Mesenchymal stem cell (in vitro differentiated cells and primary cell): ENCODE measurements at regions not wholly inside any gene's neighbourhood (a gene's known extent, or its start where the extent isn't known, plus 50 kb on each side); places are given as distances from the start of the nearest gene placed in this dataset.
A peak's percentile ranks its signal among the peaks of the same experiment; 100 is the strongest.

ENCODE experiments used
- DNase-seq: peaks from one replicate; pipeline ENCODE4 v3.0.0-alpha.2; 2013
- H2AFZ ChIP-seq: one replicate; pipeline ENCODE4 v1.6.1; 2013; ENCODE audit warnings: low read depth, mild to moderate bottlenecking, control low read depth, inconsistent platforms, low read length, moderate library complexity
- H2AK5ac ChIP-seq: 2 replicates; pipeline ENCODE4 v1.6.1; 2013; ENCODE audit warnings: low read length, moderate library complexity, mild to moderate bottlenecking, inconsistent platforms; ENCODE audit not compliant: severe bottlenecking
- H2BK120ac ChIP-seq: one replicate; pipeline ENCODE4 v1.6.1; 2013; ENCODE audit warnings: low read depth, mild to moderate bottlenecking, inconsistent platforms, low read length, moderate library complexity
- H2BK12ac ChIP-seq, 2 experiments: one replicate each; pipeline ENCODE4 v1.6.1; 2013; ENCODE audit warnings: inconsistent platforms in 2 of 2, low read length in 2 of 2, mild to moderate bottlenecking in 2 of 2, moderate library complexity in 2 of 2, control low read depth in 1 of 2
- H2BK15ac ChIP-seq: one replicate; pipeline ENCODE4 v1.6.1; 2013; ENCODE audit warnings: mild to moderate bottlenecking, low read depth, inconsistent platforms; ENCODE audit not compliant: poor library complexity, severe bottlenecking
- H2BK5ac ChIP-seq: 2 replicates; pipeline ENCODE4 v1.6.1; 2013; ENCODE audit warnings: low read depth, mild to moderate bottlenecking, low read length, control low read depth, inconsistent platforms; ENCODE audit not compliant: poor library complexity, severe bottlenecking
- H3K14ac ChIP-seq, 2 experiments: one replicate each; pipeline ENCODE4 v1.6.1; 2013; ENCODE audit warnings: inconsistent platforms in 2 of 2, low read length in 2 of 2, control low read depth in 1 of 2, mild to moderate bottlenecking in 1 of 2, moderate library complexity in 1 of 2
- H3K18ac ChIP-seq, 2 experiments: one replicate each; pipeline ENCODE4 v1.6.1; 2013; ENCODE audit warnings: inconsistent platforms in 2 of 2, low read length in 2 of 2, control low read depth in 1 of 2, low read depth in 1 of 2, mild to moderate bottlenecking in 1 of 2
- H3K23ac ChIP-seq, 2 experiments: one replicate each; pipeline ENCODE4 v1.6.1; 2013; ENCODE audit warnings: inconsistent platforms in 2 of 2, low read length in 2 of 2, mild to moderate bottlenecking in 2 of 2, moderate library complexity in 2 of 2, control low read depth in 1 of 2
- H3K27ac ChIP-seq: 2 replicates; pipeline ENCODE4 v1.5.1; 2013; ENCODE audit warnings: mild to moderate bottlenecking, moderate library complexity, low read length, control low read depth, inconsistent platforms; ENCODE audit not compliant: poor library complexity, severe bottlenecking
- H3K27me3 ChIP-seq, 2 experiments: 2 replicates each; pipeline versions ENCODE4 v1.6.1 to v1.7.0; 2013; ENCODE audit warnings: low read length in 2 of 2, mild to moderate bottlenecking in 2 of 2, moderate library complexity in 2 of 2, control low read depth in 1 of 2, inconsistent platforms in 1 of 2; ENCODE audit not compliant: control insufficient read depth in 1 of 2, insufficient read depth in 1 of 2
- H3K36me3 ChIP-seq, 2 experiments: 2 replicates each; pipeline versions ENCODE4 v1.6.1 to v1.7.0; 2013; ENCODE audit warnings: low read length in 2 of 2, control low read depth in 1 of 2, inconsistent platforms in 1 of 2, low read depth in 1 of 2, mild to moderate bottlenecking in 1 of 2; ENCODE audit not compliant: insufficient read depth in 2 of 2, control insufficient read depth in 1 of 2
- H3K4ac ChIP-seq, 2 experiments: one replicate each; pipeline ENCODE4 v1.6.1; 2013; ENCODE audit warnings: inconsistent platforms in 2 of 2, low read length in 2 of 2, mild to moderate bottlenecking in 2 of 2, moderate library complexity in 2 of 2, control low read depth in 1 of 2, low read depth in 1 of 2
- H3K4me1 ChIP-seq: 2 replicates; pipeline ENCODE4 v1.6.1; 2013; ENCODE audit warnings: low read depth, low read length, control low read depth; ENCODE audit not compliant: control insufficient read depth, insufficient read depth
- H3K4me2 ChIP-seq: 2 replicates; pipeline ENCODE4 v1.6.1; 2013; ENCODE audit warnings: low read length, mild to moderate bottlenecking, inconsistent platforms; ENCODE audit not compliant: poor library complexity, severe bottlenecking
- H3K4me3 ChIP-seq, 2 experiments: 2 replicates each; pipeline versions ENCODE4 v1.5.1 to v1.7.0; 2013; ENCODE audit warnings: low read length in 2 of 2, mild to moderate bottlenecking in 2 of 2, control low read depth in 1 of 2, low read depth in 1 of 2; ENCODE audit not compliant: insufficient read depth in 1 of 2
- H3K79me1 ChIP-seq: replicated peaks from 2 replicates; pipeline ENCODE4 v1.6.1; 2013; ENCODE audit warnings: mild to moderate bottlenecking, control low read depth, low read length, inconsistent platforms; ENCODE audit not compliant: poor library complexity, severe bottlenecking
- H3K9ac ChIP-seq: 2 replicates; pipeline ENCODE4 v1.7.0; 2013; ENCODE audit warnings: mild to moderate bottlenecking, low read length, moderate library complexity
- H3K9me3 ChIP-seq: 2 replicates; pipeline ENCODE4 v1.7.0; 2013; ENCODE audit warnings: mild to moderate bottlenecking, low read length; ENCODE audit not compliant: control insufficient read depth
- H4K8ac ChIP-seq: one replicate; pipeline ENCODE4 v1.6.1; 2013; ENCODE audit warnings: inconsistent platforms, mild to moderate bottlenecking, low read length, moderate library complexity
- H4K91ac ChIP-seq: one replicate; pipeline ENCODE4 v1.6.1; 2013; ENCODE audit warnings: mild to moderate bottlenecking, low read length, inconsistent platforms
- WGBS: methylation state at CpG from one replicate; pipeline ENCODE4 v1.1.7; 2013; ENCODE audit warnings: mixed read lengths; 5-methylcytosine and 5-hydroxymethylcytosine counted together

GRCh38 chr2:5332925-5333324, 359.3 kb upstream of the SOX11 start:
- no peak overlapping the region for H3K14ac ChIP-seq
- H2BK12ac ChIP-seq, result no peak overlapping the region
- peaks cover 11% of the 10 kb centered on the region for H3K4me1 ChIP-seq
- no peak overlapping the region for H3K18ac ChIP-seq
- no peak overlapping the region for H2AK5ac ChIP-seq
- H3K27ac ChIP-seq, result no peak overlapping the region
- H2BK120ac ChIP-seq, result no peak overlapping the region
- no peak overlapping the region for H3K23ac ChIP-seq
- H3K27me3 ChIP-seq, result no peaks in the 10 kb centered on the region
- no peak overlapping the region for H2BK5ac ChIP-seq
- no peak overlapping the region for H2AFZ ChIP-seq
- no peak overlapping the region for H3K4ac ChIP-seq
- 72% methylated on average over 3 of the region's 3 CpGs for WGBS
- no peaks in the 10 kb centered on the region for H3K36me3 ChIP-seq
- no peak overlapping the region for H4K8ac ChIP-seq
- H3K9me3 ChIP-seq, result peaks cover 4% of the 10 kb centered on the region
- no peak overlapping the region for H3K9ac ChIP-seq
- H2BK15ac ChIP-seq, result no peak overlapping the region
- no peak overlapping the region for H3K4me2 ChIP-seq
- H3K4me3 ChIP-seq, result no peak overlapping the region
- no peaks in the 10 kb centered on the region for H3K79me1 ChIP-seq
- no peak for DNase-seq
- no peak overlapping the region for H4K91ac ChIP-seq

GRCh38 chr2:5339473-5339872, 352.7 kb upstream of the SOX11 start:
- Histone ChIP-seq H2BK12ac (no peak overlapping the region), H2AK5ac (no peak overlapping the region), H3K18ac (no peak overlapping the region), H3K9me3 (no peaks in the 10 kb centered on the region), H3K9ac (no peak overlapping the region), H3K4me2 (no peak overlapping the region), H3K4me1 (no peaks in the 10 kb centered on the region), H3K27me3 (no peaks in the 10 kb centered on the region), H2BK15ac (no peak overlapping the region), H3K27ac (no peak overlapping the region), H3K79me1 (no peaks in the 10 kb centered on the region), H4K91ac (no peak overlapping the region), H3K4ac (no peak overlapping the region), H2AFZ (no peak overlapping the region), H2BK5ac (no peak overlapping the region), H3K23ac (no peak overlapping the region), H4K8ac (no peak overlapping the region), H3K4me3 (no peak overlapping the region), H2BK120ac (no peak overlapping the region), H3K36me3 (no peaks in the 10 kb centered on the region), H3K14ac (no peak overlapping the region)
- DNase-seq, result no peak

- Histone ChIP-seq H3K4me3 (no peak overlapping the region), H3K27ac (no peak overlapping the region), H2BK12ac (no peak overlapping the region), H3K14ac (no peak overlapping the region), H4K91ac (no peak overlapping the region), H2BK15ac (no peak overlapping the region), H3K23ac (no peak overlapping the region), H4K8ac (no peak overlapping the region), H3K9me3 (no peaks in the 10 kb centered on the region), H3K4me1 (peaks cover 7% of the 10 kb centered on the region), H2BK120ac (no peak overlapping the region), H2AK5ac (peak overlapping the region; percentile 45), H3K4ac (no peak overlapping the region), H3K27me3 (no peaks in the 10 kb centered on the region), H3K18ac (no peak overlapping the region), H3K4me2 (no peak overlapping the region), H3K79me1 (no peaks in the 10 kb centered on the region), H3K9ac (no peak overlapping the region), H2BK5ac (no peak overlapping the region), H3K36me3 (no peaks in the 10 kb centered on the region), H2AFZ (no peak overlapping the region)
- no peak for DNase-seq
- 65% methylated on average over 5 of the region's 6 CpGs for WGBS
Observed at GRCh38 chr2:5343785-5344335, 348.3 kb upstream of the SOX11 start.

GRCh38 chr2:5352286-5352685, 339.9 kb upstream of the SOX11 start:
- Histone ChIP-seq H3K79me1 (no peaks in the 10 kb centered on the region), H3K18ac (no peak overlapping the region), H2AFZ (no peak overlapping the region), H3K9me3 (no peaks in the 10 kb centered on the region), H4K91ac (no peak overlapping the region), H2BK15ac (no peak overlapping the region), H3K4me1 (peaks cover 11% of the 10 kb centered on the region), H3K27me3 (no peaks in the 10 kb centered on the region), H4K8ac (no peak overlapping the region), H3K27ac (no peak overlapping the region), H2BK120ac (no peak overlapping the region), H3K4ac (no peak overlapping the region), H2BK12ac (no peak overlapping the region), H2AK5ac (no peak overlapping the region), H3K23ac (no peak overlapping the region), H3K9ac (no peak overlapping the region), H3K14ac (no peak overlapping the region), H2BK5ac (no peak overlapping the region), H3K4me3 (no peak overlapping the region), H3K36me3 (no peaks in the 10 kb centered on the region), H3K4me2 (no peak overlapping the region)
- WGBS, result 95% methylated on average over 2 of the region's 2 CpGs
- no peak for DNase-seq
